ENCODE measurements at regions not wholly inside any gene's neighbourhood (a gene's known extent, or its start where the extent isn't known, plus 50 kb on each side); places are given as distances from the start of the nearest gene placed in this dataset.

DNA sequence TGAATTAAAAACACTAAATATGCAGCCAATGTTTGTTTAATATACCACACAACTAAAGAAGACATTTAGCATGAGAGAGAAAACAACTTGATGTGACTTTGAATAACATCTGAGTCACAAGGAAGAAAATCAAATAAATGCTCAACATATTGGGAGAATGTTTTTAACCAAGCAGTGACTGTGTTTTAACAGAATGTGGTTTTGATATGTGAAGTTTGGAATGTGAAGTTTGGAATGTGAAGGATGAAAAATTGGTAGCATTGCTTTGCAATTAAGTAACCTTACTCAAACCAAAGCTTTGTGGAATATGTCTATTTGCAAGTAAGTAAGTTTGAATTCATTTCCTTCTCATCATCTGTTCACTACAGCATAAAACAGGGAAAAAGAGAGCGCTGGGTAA, 128.2 kb upstream of the DNAJC10 start:
- no peak for DNase-seq (ENCODE audit: low spot score in 2 of 2)
- Histone ChIP-seq H3K27ac (no peak overlapping the region), H3K4me1 (no peaks in the 10 kb centered on the region), H3K27me3 (no peaks in the 10 kb centered on the region), H3K9me3 (no peaks in the 10 kb centered on the region), H3K4me3 (no peak overlapping the region), H3K36me3 (no peaks in the 10 kb centered on the region)
- TF ChIP-seq, protein P1, sequence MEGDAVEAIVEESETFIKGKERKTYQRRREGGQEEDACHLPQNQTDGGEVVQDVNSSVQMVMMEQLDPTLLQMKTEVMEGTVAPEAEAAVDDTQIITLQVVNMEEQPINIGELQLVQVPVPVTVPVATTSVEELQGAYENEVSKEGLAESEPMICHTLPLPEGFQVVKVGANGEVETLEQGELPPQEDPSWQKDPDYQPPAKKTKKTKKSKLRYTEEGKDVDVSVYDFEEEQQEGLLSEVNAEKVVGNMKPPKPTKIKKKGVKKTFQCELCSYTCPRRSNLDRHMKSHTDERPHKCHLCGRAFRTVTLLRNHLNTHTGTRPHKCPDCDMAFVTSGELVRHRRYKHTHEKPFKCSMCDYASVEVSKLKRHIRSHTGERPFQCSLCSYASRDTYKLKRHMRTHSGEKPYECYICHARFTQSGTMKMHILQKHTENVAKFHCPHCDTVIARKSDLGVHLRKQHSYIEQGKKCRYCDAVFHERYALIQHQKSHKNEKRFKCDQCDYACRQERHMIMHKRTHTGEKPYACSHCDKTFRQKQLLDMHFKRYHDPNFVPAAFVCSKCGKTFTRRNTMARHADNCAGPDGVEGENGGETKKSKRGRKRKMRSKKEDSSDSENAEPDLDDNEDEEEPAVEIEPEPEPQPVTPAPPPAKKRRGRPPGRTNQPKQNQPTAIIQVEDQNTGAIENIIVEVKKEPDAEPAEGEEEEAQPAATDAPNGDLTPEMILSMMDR (IDR thresholded peaks at IDR 0.05): no peak
- TF ChIP-seq POLR2A (IDR thresholded peaks at IDR 0.05) (no peak), EP300 (IDR thresholded peaks at IDR 0.05) (no peak), POLR2AphosphoS5 (IDR thresholded peaks at IDR 0.05) (no peak)
- 76% methylated on average over 1 of the region's 1 CpG for WGBS

DNA sequence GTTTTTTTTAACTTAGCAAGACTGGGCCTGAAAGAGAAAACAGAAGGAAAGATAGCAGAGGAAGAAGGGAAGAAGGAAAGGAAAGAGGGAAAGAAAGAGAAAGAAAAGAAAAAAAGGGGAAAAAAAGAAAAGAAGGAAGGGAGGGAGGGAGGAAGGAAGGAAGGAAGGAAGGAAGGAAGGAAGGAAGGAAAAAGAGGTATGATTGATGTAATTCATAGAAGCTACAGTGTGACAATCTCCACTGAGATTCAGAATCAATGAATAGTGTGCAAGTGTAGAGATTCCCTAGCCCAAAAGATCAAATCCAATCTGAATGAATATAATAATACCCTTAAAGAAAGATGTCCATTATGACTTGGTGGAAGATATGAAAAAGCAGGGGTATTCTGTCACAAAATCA, 126.9 kb upstream of the DNAJC10 start:
- Histone ChIP-seq H3K9me3 (no peaks in the 10 kb centered on the region), H3K36me3 (no peaks in the 10 kb centered on the region), H3K4me3 (no peak overlapping the region), H3K27me3 (no peaks in the 10 kb centered on the region), H3K27ac (no peak overlapping the region), H3K4me1 (no peaks in the 10 kb centered on the region)
- TF ChIP-seq POLR2AphosphoS5 (IDR thresholded peaks at IDR 0.05) (no peak), POLR2A (IDR thresholded peaks at IDR 0.05) (no peak), EP300 (IDR thresholded peaks at IDR 0.05) (no peak)
- TF ChIP-seq, protein P1 (IDR thresholded peaks at IDR 0.05): no peak
- no peak for DNase-seq (ENCODE audit: low spot score in 2 of 2)

DNA sequence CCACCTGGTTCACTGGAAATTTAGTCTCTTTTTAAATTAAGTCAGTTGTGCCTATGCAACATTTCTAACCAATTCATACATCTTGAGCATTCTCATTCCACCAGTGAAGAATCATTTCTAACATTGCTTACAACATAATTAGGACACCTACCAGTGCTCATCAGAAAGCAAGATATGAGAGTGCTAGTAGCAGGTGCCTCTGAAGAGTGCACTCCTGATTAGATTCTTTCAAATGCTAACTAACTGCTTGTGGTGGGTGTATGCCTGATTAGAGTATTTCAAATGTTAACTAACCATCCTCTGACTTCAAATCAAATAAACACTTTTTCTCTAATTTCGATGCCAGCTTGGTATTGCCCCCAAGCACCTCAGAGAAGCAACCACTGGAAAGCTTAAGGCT, 124.3 kb upstream of the DNAJC10 start:
- TF ChIP-seq, protein P1 (IDR thresholded peaks at IDR 0.05): no peak
- DNase-seq (ENCODE audit: low spot score in 2 of 2): no peak
- WGBS: 43% methylated on average over 1 of the region's 1 CpG

DNA sequence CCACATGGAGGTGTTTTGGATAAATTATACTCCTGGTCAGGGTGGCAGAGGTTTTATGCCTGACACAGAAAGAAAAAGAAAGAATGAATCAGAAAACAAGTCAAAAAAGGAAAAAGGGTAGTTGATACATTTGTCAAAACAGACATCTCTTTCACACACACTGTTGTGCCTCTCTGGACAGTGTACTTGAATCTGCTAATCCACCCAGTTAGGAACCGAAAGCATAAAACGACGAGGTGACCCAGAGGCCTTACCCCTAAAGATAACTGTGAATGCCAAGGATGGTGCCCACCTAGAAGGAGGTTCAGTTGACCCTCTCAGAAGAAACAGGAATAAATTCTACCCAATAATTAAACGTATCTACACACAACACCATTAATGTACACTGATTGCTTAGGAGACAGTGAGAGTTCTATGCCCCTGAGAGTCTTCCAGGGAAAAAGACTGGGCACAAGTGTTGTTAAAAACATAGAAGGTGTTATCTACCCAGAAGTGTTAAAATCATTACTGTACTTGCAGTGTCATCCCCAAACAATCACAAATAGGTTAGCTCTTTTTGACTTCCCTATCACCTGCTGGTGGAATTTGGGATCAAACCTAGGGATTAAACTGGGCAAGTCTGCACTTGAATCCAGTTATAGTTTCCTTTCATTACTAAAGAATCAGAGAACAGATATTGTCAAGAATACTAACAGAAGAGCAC, 123.2 kb upstream of the DNAJC10 start:
- no peaks in the 10 kb centered on the region for H3K36me3 ChIP-seq
- H3K4me1 ChIP-seq: no peaks in the 10 kb centered on the region
- H3K27me3 ChIP-seq: no peaks in the 10 kb centered on the region
- no peak overlapping the region for H3K27ac ChIP-seq
- 92% methylated on average over 4 of the region's 4 CpGs for WGBS
- TF ChIP-seq POLR2A (IDR thresholded peaks at IDR 0.05) (no peak), EP300 (IDR thresholded peaks at IDR 0.05) (no peak), POLR2AphosphoS5 (IDR thresholded peaks at IDR 0.05) (no peak)
- TF ChIP-seq, protein P1 (IDR thresholded peaks at IDR 0.05): no peak
- no peaks in the 10 kb centered on the region for H3K9me3 ChIP-seq
- DNase-seq (ENCODE audit: low spot score in 2 of 2): no peak
- no peak overlapping the region for H3K4me3 ChIP-seq

More for the DNA sequence above, 124.3 kb upstream of the DNAJC10 start:
- H3K4me1 ChIP-seq: no peaks in the 10 kb centered on the region
- no peaks in the 10 kb centered on the region for H3K9me3 ChIP-seq
- no peak overlapping the region for H3K27ac ChIP-seq
- H3K36me3 ChIP-seq: no peaks in the 10 kb centered on the region
- H3K27me3 ChIP-seq: no peaks in the 10 kb centered on the region
- H3K4me3 ChIP-seq: no peak overlapping the region

DNA sequence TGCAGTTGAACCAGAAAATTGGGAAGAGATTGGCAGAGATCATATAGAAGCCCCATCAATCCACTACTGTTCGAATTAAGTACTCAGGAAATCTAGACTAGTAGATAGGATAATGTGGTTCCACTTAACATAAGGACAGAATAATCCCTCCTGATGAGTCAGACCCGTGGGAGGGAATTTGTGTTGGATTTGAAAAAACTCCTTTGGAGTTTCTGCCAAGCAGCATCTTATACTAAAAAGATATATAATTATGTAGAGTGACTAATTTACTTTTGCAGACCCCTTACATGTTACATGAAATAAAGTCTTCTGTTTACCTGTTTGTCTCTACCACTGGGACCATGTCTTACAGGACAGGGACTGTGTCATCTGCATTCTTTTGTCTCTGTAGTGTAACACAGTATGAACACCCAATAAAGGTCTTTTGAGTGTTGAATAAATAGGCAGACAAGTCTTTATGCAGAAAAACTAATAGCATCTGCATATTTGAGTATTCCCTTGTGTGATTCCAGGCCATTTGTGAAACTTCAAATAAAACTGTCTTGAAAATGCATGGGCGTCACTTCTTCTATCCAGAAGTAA, 122.6 kb upstream of the DNAJC10 start:
- 39% methylated on average over 3 of the region's 3 CpGs for WGBS
- H3K4me1 ChIP-seq: no peaks in the 10 kb centered on the region
- H3K4me3 ChIP-seq: no peak overlapping the region
- no peaks in the 10 kb centered on the region for H3K36me3 ChIP-seq
- TF ChIP-seq, protein P1 (IDR thresholded peaks at IDR 0.05): no peak
- TF ChIP-seq POLR2A (IDR thresholded peaks at IDR 0.05) (no peak), EP300 (IDR thresholded peaks at IDR 0.05) (no peak), POLR2AphosphoS5 (IDR thresholded peaks at IDR 0.05) (no peak)
- no peaks in the 10 kb centered on the region for H3K9me3 ChIP-seq
- H3K27ac ChIP-seq: no peak overlapping the region
- no peaks in the 10 kb centered on the region for H3K27me3 ChIP-seq
- no peak for DNase-seq (ENCODE audit: low spot score in 2 of 2)
